ENCODE measurements at regions not wholly inside any gene's neighbourhood (a gene's known extent, or its start where the extent isn't known, plus 50 kb on each side); places are given as distances from the start of the nearest gene placed in this dataset.
"Not testable (repeated sequence)": the region's sequence is repeated elsewhere in the genome, so short reads cannot be mapped to it uniquely, and the experiment has no call there.

DNA sequence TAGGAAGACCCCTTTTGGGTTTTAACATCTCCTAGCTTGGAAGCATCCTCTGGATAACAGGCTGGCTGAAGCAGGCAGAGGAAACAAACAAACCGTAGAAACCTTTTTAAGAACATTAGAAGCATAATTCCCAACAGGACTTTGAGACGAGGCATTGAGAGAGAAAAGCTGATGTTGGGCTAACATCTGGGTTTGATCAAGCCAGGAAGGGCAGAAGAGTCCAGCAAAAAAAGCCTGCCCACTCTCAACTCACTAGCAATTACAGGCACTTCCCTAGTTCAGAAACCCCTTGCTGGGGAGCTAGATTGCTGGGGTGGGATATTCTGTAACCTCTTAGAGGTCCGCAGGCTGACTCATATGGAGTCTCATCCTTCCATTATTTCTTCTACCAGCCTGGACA is 75.4 kb upstream of the CTNNA1 start:
- intact Hi-C loops (cut with DNase I; ENCODE audit: low total_unique reads): no loop called here
- Histone ChIP-seq H3K36me3 (no peaks in the 10 kb centered on the region), H3K27me3 (no peaks in the 10 kb centered on the region), H3K4me3 (no peak overlapping the region), H3K27ac (no peak overlapping the region), H3K4me1 (peaks cover 0 to 4% (median 0%) of the 10 kb centered on the region in 4 donors), H3K9me3 (peaks cover 0 to 9% (median 6%) of the 10 kb centered on the region in 4 donors)
- WGBS, 5 donors: 69 to 84% (median 76%) methylated on average over 3 of the region's 3 CpGs
- no peak for DNase-seq
- TF ChIP-seq POLR2A (IDR thresholded peaks at IDR 0.05): no peak

DNA sequence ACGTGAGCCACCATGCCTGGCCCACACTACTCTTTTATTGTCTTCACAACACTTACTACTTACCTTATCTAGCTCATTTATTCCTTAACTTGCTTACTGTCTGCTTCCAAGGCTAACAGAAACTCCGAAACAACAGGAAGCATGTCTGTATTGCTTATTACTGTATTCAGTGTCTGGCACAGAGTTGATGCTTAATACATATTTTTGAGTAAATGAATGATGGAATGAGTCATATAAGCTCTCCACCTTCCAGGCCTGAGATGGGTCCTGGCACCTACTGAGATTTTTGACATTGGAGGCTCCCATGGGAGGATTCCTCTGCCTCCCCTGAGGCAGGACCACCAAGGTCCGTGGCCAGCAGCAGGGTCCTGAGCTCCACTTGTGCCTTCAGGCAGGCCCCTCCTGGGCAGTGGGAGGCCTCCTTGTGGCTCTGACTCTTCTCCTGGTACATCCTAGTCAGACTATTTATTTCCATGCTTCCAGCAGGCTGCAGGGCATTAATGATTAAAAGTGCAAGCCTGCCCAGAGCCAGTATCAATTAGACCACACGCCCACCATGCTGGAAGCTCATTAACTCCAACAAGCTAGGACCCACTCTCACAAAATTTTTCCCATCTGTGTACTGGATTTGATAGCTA is 76.5 kb upstream of the CTNNA1 start:
- TF ChIP-seq EP300 (IDR thresholded peaks at IDR 0.05): no peak
- TF ChIP-seq, protein P1, sequence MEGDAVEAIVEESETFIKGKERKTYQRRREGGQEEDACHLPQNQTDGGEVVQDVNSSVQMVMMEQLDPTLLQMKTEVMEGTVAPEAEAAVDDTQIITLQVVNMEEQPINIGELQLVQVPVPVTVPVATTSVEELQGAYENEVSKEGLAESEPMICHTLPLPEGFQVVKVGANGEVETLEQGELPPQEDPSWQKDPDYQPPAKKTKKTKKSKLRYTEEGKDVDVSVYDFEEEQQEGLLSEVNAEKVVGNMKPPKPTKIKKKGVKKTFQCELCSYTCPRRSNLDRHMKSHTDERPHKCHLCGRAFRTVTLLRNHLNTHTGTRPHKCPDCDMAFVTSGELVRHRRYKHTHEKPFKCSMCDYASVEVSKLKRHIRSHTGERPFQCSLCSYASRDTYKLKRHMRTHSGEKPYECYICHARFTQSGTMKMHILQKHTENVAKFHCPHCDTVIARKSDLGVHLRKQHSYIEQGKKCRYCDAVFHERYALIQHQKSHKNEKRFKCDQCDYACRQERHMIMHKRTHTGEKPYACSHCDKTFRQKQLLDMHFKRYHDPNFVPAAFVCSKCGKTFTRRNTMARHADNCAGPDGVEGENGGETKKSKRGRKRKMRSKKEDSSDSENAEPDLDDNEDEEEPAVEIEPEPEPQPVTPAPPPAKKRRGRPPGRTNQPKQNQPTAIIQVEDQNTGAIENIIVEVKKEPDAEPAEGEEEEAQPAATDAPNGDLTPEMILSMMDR (IDR thresholded peaks at IDR 0.05): no peak
- TF ChIP-seq POLR2AphosphoS5 (IDR thresholded peaks at IDR 0.05): no peak
- TF ChIP-seq POLR2A (IDR thresholded peaks at IDR 0.05): no peak

DNA sequence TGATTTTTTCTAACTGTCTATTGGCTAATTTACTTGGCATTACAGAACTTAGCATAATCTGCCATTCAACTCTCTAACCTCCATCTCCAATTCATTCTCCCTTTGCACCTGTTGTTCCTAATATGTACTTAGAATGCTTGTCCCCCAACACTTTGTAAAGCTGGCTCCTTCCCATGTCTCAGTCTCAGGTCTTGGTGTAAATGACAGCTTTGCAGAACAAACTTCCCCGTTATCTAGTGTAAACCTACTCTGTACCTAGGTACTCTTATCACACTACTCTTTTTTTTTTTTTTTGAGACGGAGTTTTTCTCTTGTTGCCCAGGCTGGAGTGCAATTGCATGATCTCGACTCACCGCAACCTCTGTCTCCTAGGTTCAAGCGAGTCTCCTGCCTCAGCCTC is 77.2 kb upstream of the CTNNA1 start:
- H3K9me3 ChIP-seq: peaks cover 0 to 9% (median 6%) of the 10 kb centered on the region in 4 donors
- H3K27ac ChIP-seq: no peak overlapping the region
- WGBS, 5 donors: 24 to 67% (median 53%) methylated on average over 5 of the region's 5 CpGs
- no peak overlapping the region for H3K4me3 ChIP-seq
- TF ChIP-seq EP300 (IDR thresholded peaks at IDR 0.05): no peak
- no peak for TF ChIP-seq POLR2A (IDR thresholded peaks at IDR 0.05)
- TF ChIP-seq POLR2AphosphoS5 (IDR thresholded peaks at IDR 0.05): no peak
- TF ChIP-seq, protein P1 (IDR thresholded peaks at IDR 0.05): no peak
- DNase-seq: peak in 1 of 2 donors; percentile 32
- peaks cover 0 to 4% (median 0%) of the 10 kb centered on the region in 4 donors for H3K4me1 ChIP-seq
- intact Hi-C loops (cut with DNase I; ENCODE audit: low total_unique reads): no loop called here
- H3K36me3 ChIP-seq: no peaks in the 10 kb centered on the region
- no peaks in the 10 kb centered on the region for H3K27me3 ChIP-seq

More for the DNA sequence above, 76.5 kb upstream of the CTNNA1 start:
- no peak overlapping the region for H3K27ac ChIP-seq
- peak in 1 of 2 donors; percentile 2 for DNase-seq
- intact Hi-C loops (cut with DNase I; ENCODE audit: low total_unique reads): no loop called here
- no peak overlapping the region for H3K4me3 ChIP-seq
- H3K36me3 ChIP-seq: no peaks in the 10 kb centered on the region
- WGBS, 5 donors: 44 to 57% (median 54%) methylated on average over 4 of the region's 4 CpGs
- peaks cover 0 to 9% (median 6%) of the 10 kb centered on the region in 4 donors for H3K9me3 ChIP-seq
- peaks cover 0 to 4% (median 0%) of the 10 kb centered on the region in 4 donors for H3K4me1 ChIP-seq
- no peaks in the 10 kb centered on the region for H3K27me3 ChIP-seq

DNA sequence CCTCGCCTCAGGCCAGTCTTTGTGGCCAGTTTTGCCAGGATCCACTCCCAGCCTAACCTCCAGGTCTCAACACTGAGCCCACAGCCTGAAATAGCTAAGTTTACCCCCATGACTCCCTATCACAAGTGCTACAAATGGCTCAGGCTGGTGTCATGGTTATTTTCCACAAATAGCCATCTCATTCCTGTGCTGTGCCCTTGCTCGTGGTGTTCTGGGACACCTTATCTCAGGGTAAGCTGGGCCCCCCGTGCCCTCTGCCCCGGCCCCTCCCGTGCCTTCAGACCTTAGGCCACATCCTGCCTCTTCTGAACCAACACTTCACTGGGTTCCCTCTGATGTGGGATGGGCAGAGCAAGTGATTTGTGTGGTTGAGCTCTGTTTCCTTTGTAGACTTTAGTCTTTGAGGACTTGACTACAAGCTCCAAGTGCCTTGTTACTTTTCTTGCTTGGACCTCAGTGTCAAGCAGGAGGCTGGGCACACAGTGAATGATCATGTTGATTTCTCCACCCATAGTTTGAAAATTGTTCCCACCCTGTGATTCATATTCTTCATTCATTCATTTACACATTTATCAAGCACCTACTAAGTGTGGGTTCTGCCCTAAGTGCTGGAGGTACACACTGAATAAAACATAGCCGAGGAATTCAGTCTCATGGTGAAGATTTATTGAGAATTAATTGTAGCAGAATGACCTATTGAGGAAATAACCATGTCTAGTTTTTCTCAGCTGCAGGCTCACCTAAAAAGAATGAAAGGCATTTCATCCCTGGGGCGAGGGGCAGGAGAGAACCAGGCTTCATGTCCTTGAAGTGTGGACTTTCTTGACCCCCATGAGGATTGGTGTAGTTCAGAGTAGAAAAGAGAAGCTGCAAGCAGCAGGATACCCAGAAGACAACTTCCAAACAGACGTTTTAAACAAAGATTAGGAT is 84.5 kb upstream of the CTNNA1 start:
- WGBS, 5 donors: 59 to 65% (median 62%) methylated on average over 8 of the region's 8 CpGs
- peaks cover 0 to 10% (median 0%) of the 10 kb centered on the region in 3 donors for H3K27me3 ChIP-seq
- TF ChIP-seq POLR2AphosphoS5 (IDR thresholded peaks at IDR 0.05) (no peak), POLR2A (IDR thresholded peaks at IDR 0.05) (no peak), EP300 (IDR thresholded peaks at IDR 0.05) (no peak)
- TF ChIP-seq, protein P1 (IDR thresholded peaks at IDR 0.05): no peak
- H3K4me1 ChIP-seq: no peaks in the 10 kb centered on the region
- H3K4me3 ChIP-seq: no peak overlapping the region
- H3K27ac ChIP-seq: no peak overlapping the region
- intact Hi-C loops (cut with DNase I; ENCODE audit: low total_unique reads): no loop called here
- no peaks in the 10 kb centered on the region for H3K36me3 ChIP-seq
- peak; percentile 26 to 50 for DNase-seq
- peaks cover 0 to 1% (median under 1%) of the 10 kb centered on the region in 4 donors for H3K9me3 ChIP-seq

DNA sequence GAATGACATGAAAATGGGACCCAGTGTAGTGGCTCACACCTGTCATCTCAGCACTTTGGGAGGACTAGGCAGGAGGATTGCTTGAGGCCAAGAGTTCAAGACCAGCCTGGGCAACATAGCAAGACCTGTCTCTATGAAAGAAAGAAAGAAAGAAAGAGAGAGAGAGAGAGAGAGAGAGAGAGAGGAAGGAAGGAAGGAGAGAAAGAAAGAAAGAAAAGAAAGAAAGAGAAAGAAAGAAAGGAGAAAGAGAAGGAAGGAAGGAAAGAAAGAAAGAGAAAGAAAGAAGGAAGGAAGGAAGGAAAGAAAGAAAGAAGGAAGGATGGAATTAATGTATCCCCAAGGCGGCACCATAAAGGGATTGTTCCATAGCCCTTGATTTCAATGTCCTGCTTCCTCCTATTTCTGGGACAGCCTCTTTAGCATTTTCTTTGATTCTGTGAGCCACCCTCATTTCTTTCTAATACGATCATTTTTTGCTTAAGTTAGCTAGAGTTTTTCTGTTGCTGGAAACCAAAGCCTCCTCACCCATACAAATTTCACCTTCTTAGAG is 85.4 kb upstream of the CTNNA1 start:
- intact Hi-C loops (cut with DNase I; ENCODE audit: low total_unique reads); H3K4me3 ChIP-seq; DNase-seq; H3K4me1 ChIP-seq; H3K9me3 ChIP-seq; H3K27ac ChIP-seq; H3K36me3 ChIP-seq: not testable (repeated sequence)
- H3K27me3 ChIP-seq: peaks cover 0 to 10% (median 0%) of the 10 kb centered on the region in 3 donors
- 84 to 100% (median 95%) methylated on average over 2 of the region's 2 CpGs for WGBS, 5 donors

All from stomach (tissue), 8 donors.